GM19395 (cell line): ENCODE measurements at regions not wholly inside any gene's neighbourhood (a gene's known extent, or its start where the extent isn't known, plus 50 kb on each side); places are given as distances from the start of the nearest gene placed in this dataset.
"Not testable (repeated sequence)": the region's sequence is repeated elsewhere in the genome, so short reads cannot be mapped to it uniquely, and the experiment has no call there.

Experiments
- ATAC-seq: cut with Tn5 transposase; IDR thresholded peaks from one replicate; pipeline ENCODE4 v1.9.1; 2021; ENCODE audit warnings: mild to moderate bottlenecking, moderate library complexity; ENCODE audit not compliant: unreplicated experiment

GRCh38 chr10:81708416-81708815 lies 166.6 kb upstream of the NRG3 start:
- no peak for ATAC-seq

- ATAC-seq = no peak
These were observed 166.1 kb upstream of the NRG3 start for GRCh38 chr10:81708929-81709328.

DNA sequence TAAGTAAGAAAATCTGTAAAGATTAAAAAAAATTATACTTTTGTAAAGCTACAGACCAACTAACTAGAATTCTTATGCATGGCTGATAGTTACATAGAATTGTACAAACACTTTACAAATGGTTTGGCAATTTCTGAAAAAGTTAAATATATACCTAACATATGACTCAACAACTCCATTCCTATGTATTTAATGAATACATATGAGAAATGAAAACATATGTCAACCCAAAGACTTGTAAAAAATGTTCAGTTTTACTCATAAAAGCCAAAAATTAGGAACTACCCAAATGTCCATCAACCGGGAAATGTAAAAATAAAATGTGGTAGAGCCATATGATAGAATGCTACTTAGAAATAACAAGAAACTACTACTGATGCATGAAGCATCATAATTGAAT lies 152.6 kb upstream of the NRG3 start:
- ATAC-seq = no peak

DNA sequence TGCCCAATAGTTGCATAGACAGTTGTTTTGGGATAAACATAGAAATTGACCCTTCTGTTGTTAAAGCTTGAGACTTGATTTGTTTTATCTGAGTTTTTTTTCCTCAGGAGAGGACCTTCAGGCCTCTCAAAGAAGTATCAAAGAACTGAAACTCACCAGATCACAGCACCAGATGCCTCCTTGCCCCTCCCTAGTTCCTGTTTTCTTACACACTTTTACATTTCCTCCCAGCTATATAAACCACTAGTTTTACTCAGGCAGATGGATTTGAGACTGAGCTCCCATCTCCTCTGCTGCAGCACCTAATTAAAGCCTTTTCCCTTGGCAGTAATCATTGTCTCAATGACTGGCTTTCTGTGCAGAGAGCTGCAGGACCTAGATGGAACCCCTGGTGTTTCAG lies 150.6 kb upstream of the NRG3 start:
- ATAC-seq = no peak

- ATAC-seq = no peak
These were observed 149.1 kb upstream of the NRG3 start for GRCh38 chr10:81725851-81726250.

DNA sequence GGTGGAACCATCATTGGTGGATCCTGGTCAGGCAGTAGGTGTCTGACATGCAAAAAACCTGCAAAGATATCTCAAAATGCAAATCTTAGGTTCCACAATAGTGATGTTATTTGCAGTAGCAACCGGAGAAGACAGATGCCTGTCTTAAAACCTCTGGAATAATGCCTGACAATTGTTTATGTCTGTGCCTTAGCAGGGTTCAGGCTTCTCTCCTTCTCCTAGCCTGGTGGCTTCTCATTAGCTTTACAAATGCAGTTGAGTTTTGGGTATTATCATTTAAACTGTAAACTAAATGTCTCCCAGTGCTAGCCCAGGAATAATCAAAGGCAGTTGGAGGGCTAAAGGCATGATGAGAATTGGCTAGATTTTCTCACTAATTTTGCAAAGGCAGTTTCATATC lies 146.3 kb upstream of the NRG3 start:
- no peak for ATAC-seq

- no peak for ATAC-seq
These were observed 144.1 kb upstream of the NRG3 start for GRCh38 chr10:81730891-81731290.

DNA sequence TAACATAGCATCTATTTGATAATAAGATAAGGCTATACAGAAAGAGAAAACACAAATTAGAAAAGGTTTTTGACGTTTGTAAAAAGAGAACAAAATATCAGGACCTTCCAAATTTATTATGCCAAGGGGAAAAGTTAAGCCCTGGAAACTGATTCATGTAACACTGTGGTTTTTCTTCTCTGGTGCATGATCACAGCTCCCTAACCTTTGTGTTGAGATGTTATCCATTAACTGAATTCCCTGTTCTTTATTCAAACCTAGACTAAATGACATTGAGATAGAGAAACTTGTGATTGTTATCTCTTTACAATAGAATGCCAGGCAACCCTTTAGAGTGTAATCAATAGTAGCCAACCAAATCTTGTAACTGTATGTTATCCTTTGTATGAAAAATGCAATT lies 141.5 kb upstream of the NRG3 start:
- no peak for ATAC-seq

DNA sequence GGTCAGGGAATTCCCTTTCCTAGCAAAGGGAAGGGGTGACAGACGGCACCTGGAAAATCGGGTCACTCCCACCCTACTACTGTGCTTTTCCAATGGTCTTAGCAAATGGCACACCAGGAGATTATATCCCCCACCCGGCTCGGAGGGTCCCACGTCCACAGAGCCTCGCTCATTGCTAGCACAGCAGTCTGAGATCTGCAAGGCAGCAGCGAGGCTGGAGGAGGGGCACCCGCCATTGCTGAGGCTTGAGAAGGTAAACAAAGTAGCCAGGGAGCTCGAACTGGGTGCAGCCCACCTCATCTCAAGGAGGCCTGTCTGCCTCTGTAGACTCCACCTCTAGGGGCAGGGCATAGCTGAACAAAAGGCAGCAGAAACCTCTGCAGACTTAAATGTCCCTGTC lies 139.8 kb upstream of the NRG3 start:
- ATAC-seq = not testable (repeated sequence)

DNA sequence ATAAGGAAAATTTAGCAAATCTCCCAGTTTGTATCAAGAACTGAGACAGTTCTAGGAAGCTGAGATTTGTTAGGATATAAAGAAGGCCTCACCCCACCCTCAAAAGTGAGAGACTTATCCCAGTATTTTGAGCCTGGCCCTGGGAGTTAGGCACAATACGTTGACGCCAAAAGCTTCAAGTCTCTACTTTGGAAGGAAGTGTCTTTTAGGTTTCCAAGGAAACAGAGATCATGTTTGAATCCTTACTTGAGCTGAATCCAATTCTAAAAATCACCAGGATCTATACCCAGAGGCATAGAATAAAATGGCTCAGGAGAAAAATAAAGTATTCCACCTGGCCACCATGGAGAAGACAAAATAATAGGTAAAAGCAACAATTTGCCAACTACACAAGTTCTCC lies 115.9 kb upstream of the NRG3 start:
- no peak for ATAC-seq

- ATAC-seq = no peak
These were observed 90.8 kb upstream of the NRG3 start for GRCh38 chr10:81784111-81784597.

DNA sequence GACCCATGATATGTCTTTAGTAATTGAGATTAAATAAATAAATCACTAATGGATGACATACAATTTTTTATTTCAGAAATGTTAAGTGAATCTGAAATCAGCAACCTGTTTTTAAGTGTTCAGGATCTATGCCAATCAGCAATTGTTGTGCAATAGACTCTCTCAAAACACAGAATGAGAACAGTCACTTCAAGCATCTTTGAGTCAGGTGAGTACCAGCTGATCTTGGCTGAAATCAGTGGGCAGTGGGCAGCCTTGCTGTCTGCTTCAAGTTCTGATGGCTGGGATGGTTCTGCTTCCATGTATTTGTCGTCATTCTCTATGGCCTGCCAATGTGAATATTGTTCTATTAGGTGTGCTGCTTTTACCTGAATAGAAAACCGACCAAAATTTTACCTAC lies 82.3 kb upstream of the NRG3 start:
- ATAC-seq = no peak

GRCh38 chr10:81806842-81807241 lies 68.2 kb upstream of the NRG3 start:
- no peak for ATAC-seq

DNA sequence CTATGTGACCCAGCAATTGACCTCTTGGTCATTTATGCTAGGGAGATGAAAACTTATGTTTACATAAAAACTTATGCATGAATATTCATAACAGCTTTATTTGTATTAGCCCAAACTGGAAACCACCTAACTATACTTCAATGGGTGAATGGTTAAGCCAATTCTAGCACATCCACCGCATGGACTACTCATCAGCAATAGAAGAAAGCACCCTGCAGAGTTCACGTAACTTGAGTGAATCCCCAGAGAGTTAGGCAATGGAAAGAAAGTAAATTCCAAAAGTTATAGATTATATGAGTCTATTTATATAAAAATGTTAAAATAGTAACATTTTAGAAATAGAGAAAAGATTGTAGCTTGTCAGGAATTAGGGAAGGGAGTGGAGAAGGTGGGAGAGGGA lies 60.2 kb upstream of the NRG3 start:
- no peak for ATAC-seq

GRCh38 chr10:81817596-81818170 lies 57.3 kb upstream of the NRG3 start:
- no peak for ATAC-seq

GRCh38 chr10:81820418-81820817 lies 54.6 kb upstream of the NRG3 start:
- ATAC-seq = no peak
